GM12878 (cell line): ENCODE measurements at regions not wholly inside any gene's neighbourhood (a gene's known extent, or its start where the extent isn't known, plus 50 kb on each side); places are given as distances from the start of the nearest gene placed in this dataset.
A peak's percentile ranks its signal among the peaks of the same experiment; 100 is the strongest.

Experiments
- ATAC-seq: fragments of 200-7000 bp; cut with Tn5 transposase; 3 replicates; pipeline ENCODE4 v1.9.1; 2020; ENCODE audit warnings: mild to moderate bottlenecking, moderate library complexity
- BruUV-seq: library from RNA; stranded (reverse); fragments of 400-500 nt; replicated peaks from 2 replicates; lab custom pipeline; 2021; lab: Mats Ljungman, UMichigan
- CTCF ChIA-PET: fragments of 300-600 bp; sonication (Branson Sonifier 250); formaldehyde crosslinking; extraction: SDS; loops from one replicate; lab custom pipeline; 2021; ENCODE audit warnings: inconsistent platforms; lab: Yijun Ruan, JAX
- POLR2A ChIA-PET: fragments of 350-600 bp; formaldehyde crosslinking; extraction: SDS; loops from one replicate; lab custom pipeline; 2021; ENCODE audit warnings: inconsistent platforms; lab: Charles Lee
- RAD21 ChIA-PET: fragments of 300-600 bp; sonication (Branson Sonifier 250); formaldehyde crosslinking; loops from one replicate; lab custom pipeline; 2023; ENCODE audit warnings: antibody characterized with exemption; ENCODE audit not compliant: unreplicated experiment; lab: Charles Lee
- SMC1A ChIA-PET: fragments of 300-600 bp; sonication (Branson Sonifier 250); formaldehyde crosslinking; loops from one replicate; lab custom pipeline; 2023; ENCODE audit not compliant: unreplicated experiment, uncharacterized antibody; lab: Charles Lee
- DNase-seq: peaks from one replicate; pipeline ENCODE4 v3.0.0-alpha.2; 2011; ENCODE audit warnings: low read depth, low spot score
- FAIRE-seq: peaks from 3 replicates; lab custom pipeline; 2011; peaks lifted over from hg19 to GRCh38; lab: Jason Lieb, UNC
- H2AFZ ChIP-seq: 2 replicates; pipeline ENCODE4 v1.6.0; 2011; ENCODE audit warnings: low read depth, low read length, control low read depth; ENCODE audit not compliant: control insufficient read depth
- H3K27ac ChIP-seq: 2 replicates; pipeline ENCODE4 v1.5.1; 2011; ENCODE audit warnings: control low read depth; ENCODE audit not compliant: control insufficient read depth, insufficient read depth
- H3K27me3 ChIP-seq, 2 experiments: replicated peaks in 1 of 2; 2 replicates each; pipeline versions ENCODE4 v1.6.0 to v1.6.1; 2011; ENCODE audit warnings: low read length in 1 of 2; ENCODE audit not compliant: control insufficient read depth in 2 of 2, insufficient read depth in 2 of 2
- H3K36me3 ChIP-seq, 2 experiments: 2 replicates each; pipeline ENCODE4 v1.5.1; 2011; ENCODE audit warnings: low read length in 1 of 2; ENCODE audit not compliant: control insufficient read depth in 2 of 2, insufficient read depth in 2 of 2
- H3K4me1 ChIP-seq: 2 replicates; pipeline ENCODE4 v1.6.1; 2011; ENCODE audit warnings: mild to moderate bottlenecking, low read length, moderate library complexity, mixed read lengths; ENCODE audit not compliant: control insufficient read depth, insufficient read depth
- H3K4me2 ChIP-seq: 2 replicates; pipeline ENCODE4 v1.6.0; 2011; ENCODE audit warnings: control low read depth; ENCODE audit not compliant: control insufficient read depth, insufficient read depth
- H3K4me3 ChIP-seq: fragments of 200-600 bp; sonication (generic); 2 replicates; pipeline ENCODE4 v1.5.1; 2016
- H3K79me2 ChIP-seq: 2 replicates; pipeline ENCODE4 v1.6.0; 2011; ENCODE audit warnings: low read length; ENCODE audit not compliant: control insufficient read depth, insufficient read depth
- H3K9ac ChIP-seq: 2 replicates; pipeline ENCODE4 v1.8.0; 2011; ENCODE audit warnings: low read length, control low read depth, mixed read lengths; ENCODE audit not compliant: control insufficient read depth, insufficient read depth
- H3K9me3 ChIP-seq: replicated peaks from 3 replicates; pipeline ENCODE4 v1.5.1; 2011; ENCODE audit warnings: mild to moderate bottlenecking, low read length; ENCODE audit not compliant: control insufficient read depth, insufficient read depth
- H4K20me1 ChIP-seq: 2 replicates; pipeline ENCODE4 v1.6.0; 2011; ENCODE audit not compliant: control insufficient read depth, insufficient read depth
- IRF5 ChIP-seq: fragments of 450-650 bp; IDR thresholded peaks from 2 replicates; pipeline ENCODE4 v1.6.1; 2017; ENCODE audit warnings: borderline replicate concordance
- RAD21 ChIP-seq: IDR thresholded peaks from 2 replicates; pipeline ENCODE4 v1.6.1; 2011; ENCODE audit warnings: mild to moderate bottlenecking, low read depth, low read length, moderate library complexity; ENCODE audit not compliant: insufficient read depth
- RCOR1 ChIP-seq: conservative IDR thresholded peaks from 2 replicates; pipeline ENCODE4 v1.6.1; 2012; ENCODE audit warnings: low read depth, low read length, improper control_type of control experiment
- SMAD1 ChIP-seq: fragments of 450-650 bp; IDR thresholded peaks from 2 replicates; pipeline ENCODE4 v1.6.1; 2018; ENCODE audit warnings: mild to moderate bottlenecking, low read depth; ENCODE audit not compliant: partially characterized antibody
- WGBS: methylation state at CpG from one replicate; pipeline ENCODE4 v1.1.6; 2016; ENCODE audit warnings: low lambda C conversion rate; ENCODE audit not compliant: insufficient replicate concordance, insufficient coverage; ENCODE audit errors: missing lambda C conversion rate; 5-methylcytosine and 5-hydroxymethylcytosine counted together
- in situ Hi-C: fragments of 300-500 bp; cut with MboI; formaldehyde crosslinking; loops from 9 replicates; pipeline ENCODE4 v1.14.3; 2018; ENCODE audit warnings: mixed read lengths
- intact Hi-C: fragments of 100-400 bp; cut with micrococcal nuclease; formaldehyde crosslinking; loops from one replicate; pipeline ENCODE4 v1.14.2; 2022; ENCODE audit not compliant: unreplicated experiment

- TF ChIP-seq IRF5 = no peak
These were observed 180.9 kb upstream of the ANKRD55 start (continued) for GRCh38 chr5:56414066-56414465.

GRCh38 chr5:56413546-56413945 is 180.4 kb upstream of the ANKRD55 start:
- Histone ChIP-seq H3K27ac (peak overlapping the region; percentile 79; the same call in 1 of the 2 replicates), H3K79me2 (no peaks in the 10 kb centered on the region), H3K4me3 (no peak overlapping the region), H3K27me3 (no peaks in the 10 kb centered on the region), H4K20me1 (no peaks in the 10 kb centered on the region), H3K36me3 (no peaks in the 10 kb centered on the region), H2AFZ (no peak overlapping the region; the same call in 1 of the 2 replicates), H3K9me3 (no peaks in the 10 kb centered on the region), H3K4me1 (peaks cover 40% of the 10 kb centered on the region), H3K9ac (no peak overlapping the region), H3K4me2 (peak overlapping the region; percentile 36)
- BruUV-seq = no TSS peak
- ChIA-PET RAD21 (interaction anchor here (1.1 to 6.8 kb wide), 9 partner anchors 11 to 406 kb away, joined by 3 to 111 read pairs (median 7); no protein-coding TSS in a partner anchor), CTCF (interaction anchor here (0.6 to 2.7 kb wide), 7 partner anchors 84 to 425 kb away, joined by 3 to 18 read pairs (median 4); no protein-coding TSS in a partner anchor), SMC1A (interaction anchor here (1.4 to 5.3 kb wide), 9 partner anchors 7 to 257 kb away, joined by 3 to 57 read pairs (median 11); no protein-coding TSS in a partner anchor), POLR2A (interaction anchor here (1.9 to 2.2 kb wide), 2 partner anchors 83 to 263 kb away, joined by 6 to 8 read pairs; no protein-coding TSS in a partner anchor)
- in situ Hi-C loops = no loop called here
- 0% methylated on average over 4 of the region's 4 CpGs for WGBS
- ATAC-seq (peak; percentile 8), FAIRE-seq (peak; percentile 13), DNase-seq (no peak)
- TF ChIP-seq RAD21 = no peak
- TF ChIP-seq RCOR1 = no peak
- no peak for TF ChIP-seq SMAD1
- intact Hi-C loops = loop anchor here (1.0 to 5.0 kb wide), 2 partner anchors 84 to 424 kb away; no protein-coding TSS in a partner anchor
